Fibroblast of upper back skin (primary cell): ENCODE measurements at regions not wholly inside any gene's neighbourhood (a gene's known extent, or its start where the extent isn't known, plus 50 kb on each side); places are given as distances from the start of the nearest gene placed in this dataset.

Source experiments
- DNase-seq: peaks from one replicate; pipeline ENCODE4 v3.0.0-alpha.2; 2013

DNA sequence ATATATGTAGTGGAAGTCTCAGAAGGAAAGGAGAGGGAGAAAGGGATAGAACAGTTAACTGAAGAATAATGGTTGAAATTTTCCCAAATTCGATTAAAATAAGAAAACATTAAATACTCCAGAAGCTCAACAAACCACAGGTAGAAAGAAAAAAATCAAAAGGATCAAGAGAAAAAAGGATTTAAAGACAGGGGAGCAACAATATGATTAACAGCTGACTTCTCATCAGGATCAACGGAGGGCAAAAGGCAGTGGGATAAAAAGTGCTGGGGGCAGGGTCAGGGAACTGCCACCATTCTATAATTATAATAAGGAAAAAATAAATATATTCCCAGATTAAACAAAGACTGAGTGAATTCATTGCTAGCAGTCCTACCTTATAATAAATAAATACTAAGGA lies 55.3 kb downstream of the CDKN2C start:
- no peak for DNase-seq

DNA sequence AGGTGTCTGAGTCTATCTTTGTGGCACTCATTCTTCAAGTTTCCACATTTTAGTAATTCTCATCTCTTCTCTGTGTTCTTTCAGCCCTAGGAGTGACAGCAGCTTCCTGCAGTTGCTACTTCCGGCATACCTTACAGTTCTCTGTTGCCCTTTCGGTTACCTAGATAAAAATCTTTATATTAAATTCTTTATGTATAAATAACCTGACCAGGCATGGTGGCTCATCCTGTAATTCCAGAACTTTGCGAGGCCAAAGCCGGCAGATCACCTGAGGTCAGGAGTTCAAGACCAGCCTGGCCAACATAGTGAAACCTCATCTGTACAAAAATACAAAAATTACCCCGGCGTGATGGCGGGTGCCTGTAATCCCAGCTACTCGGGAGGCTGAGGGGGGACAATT lies 62.9 kb downstream of the CDKN2C start:
- no peak for DNase-seq

DNA sequence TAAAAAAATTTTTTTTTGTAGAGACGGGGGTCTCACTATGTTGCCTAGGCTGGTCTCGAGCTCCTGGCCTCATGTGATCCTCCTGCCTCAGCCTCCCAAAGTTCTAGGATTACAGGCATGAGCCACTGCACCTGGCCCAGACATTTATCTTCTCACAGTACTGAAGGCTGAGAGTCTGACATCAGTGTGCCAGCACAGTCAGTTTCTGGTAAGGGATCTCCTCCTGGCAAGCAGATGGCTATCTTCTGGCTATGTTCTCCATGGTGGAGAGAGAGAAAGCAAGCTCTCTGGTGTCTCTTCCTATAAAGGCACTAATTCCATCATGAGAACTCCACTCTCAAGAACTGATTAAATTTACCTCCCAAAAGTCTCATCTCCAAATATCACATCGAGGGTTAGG lies 57.8 kb upstream of the C1orf185 start:
- no peak for DNase-seq

DNA sequence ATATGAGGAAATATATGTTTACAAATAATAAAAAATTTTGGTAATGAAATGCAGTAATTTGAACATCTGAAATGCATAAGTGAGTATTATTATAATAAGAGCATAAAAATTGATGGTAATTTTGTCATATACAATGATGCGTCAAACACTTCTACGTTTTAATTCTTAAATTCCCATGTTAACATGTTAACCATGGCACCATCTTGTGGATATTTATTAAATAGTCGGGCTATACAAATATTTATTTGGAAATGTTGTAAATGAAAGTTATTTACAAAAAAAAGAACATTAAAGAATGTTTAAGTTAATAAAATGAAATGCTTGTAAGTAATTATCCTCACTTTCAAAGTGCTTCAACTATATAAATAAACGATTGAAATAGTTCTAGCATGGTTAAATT lies 57.2 kb upstream of the C1orf185 start:
- peak; percentile 8 for DNase-seq

DNA sequence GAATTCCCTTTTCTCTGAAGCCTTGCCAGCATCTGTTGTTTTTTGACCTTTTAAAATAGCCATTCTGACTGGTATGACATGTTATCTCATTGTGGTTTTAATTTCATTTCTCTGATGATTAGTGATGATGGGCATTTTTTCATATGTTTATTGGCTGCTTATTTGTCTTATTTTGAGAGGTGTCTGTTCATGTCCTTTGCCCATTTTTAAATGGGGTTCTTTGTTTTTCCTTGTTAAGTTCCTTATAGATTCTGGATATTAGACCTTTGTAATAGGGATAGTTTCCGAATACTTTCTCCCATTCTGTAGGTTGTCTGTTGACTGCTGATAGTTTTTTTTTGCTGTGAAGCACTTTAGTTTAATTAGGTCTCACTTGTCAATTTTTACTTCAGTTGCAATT lies 54.0 kb upstream of the C1orf185 start:
- DNase-seq, result no peak

DNA sequence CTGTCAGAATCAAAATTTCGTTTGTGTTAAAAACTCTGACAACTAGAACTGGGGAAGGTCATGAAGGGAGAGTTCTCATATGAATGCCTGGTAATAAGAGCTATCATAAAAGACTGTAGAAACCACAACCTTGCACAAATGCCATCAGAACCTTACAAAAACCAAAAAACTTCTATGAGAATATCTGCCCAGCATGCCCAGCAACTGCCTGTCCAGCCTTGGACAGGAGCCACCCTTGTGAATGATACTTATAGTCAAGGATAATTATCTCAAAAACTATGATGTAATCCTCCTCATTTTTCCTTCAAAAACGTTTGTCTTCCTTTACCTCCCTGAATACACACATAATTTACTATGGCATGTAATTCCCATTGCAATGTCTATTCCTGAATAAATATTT lies 53.4 kb upstream of the C1orf185 start:
- DNase-seq, result no peak
